ENCODE measurements at regions not wholly inside any gene's neighbourhood (a gene's known extent, or its start where the extent isn't known, plus 50 kb on each side); places are given as distances from the start of the nearest gene placed in this dataset.
"Not testable (repeated sequence)": the region's sequence is repeated elsewhere in the genome, so short reads cannot be mapped to it uniquely, and the experiment has no call there.

DNA sequence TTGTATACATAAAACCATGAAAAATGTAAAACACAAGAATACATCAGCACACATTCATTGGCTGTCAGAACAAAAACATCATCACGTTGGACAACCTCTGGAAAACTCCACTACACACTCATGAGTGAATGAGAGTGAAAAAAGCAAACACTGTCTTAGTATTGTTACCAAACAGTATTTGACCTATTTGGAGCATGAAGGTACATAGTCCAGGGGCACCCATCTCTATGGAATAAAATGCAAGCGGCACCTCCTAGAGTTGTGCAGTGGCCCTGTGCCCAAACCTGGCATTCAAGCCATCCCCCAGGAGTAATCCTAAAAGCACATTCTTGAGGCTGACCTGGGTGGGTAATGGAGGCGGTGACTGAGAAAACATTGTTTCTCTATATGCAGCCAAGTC lies 67.0 kb upstream of the SOD1 start:
- DNase-seq (ENCODE audit: extremely low read depth, insufficient read length), result no peak
- H3K4me3 ChIP-seq (replicated peaks; ENCODE audit: low read depth, low read length), result no peak overlapping the region
- TF ChIP-seq, protein P1, sequence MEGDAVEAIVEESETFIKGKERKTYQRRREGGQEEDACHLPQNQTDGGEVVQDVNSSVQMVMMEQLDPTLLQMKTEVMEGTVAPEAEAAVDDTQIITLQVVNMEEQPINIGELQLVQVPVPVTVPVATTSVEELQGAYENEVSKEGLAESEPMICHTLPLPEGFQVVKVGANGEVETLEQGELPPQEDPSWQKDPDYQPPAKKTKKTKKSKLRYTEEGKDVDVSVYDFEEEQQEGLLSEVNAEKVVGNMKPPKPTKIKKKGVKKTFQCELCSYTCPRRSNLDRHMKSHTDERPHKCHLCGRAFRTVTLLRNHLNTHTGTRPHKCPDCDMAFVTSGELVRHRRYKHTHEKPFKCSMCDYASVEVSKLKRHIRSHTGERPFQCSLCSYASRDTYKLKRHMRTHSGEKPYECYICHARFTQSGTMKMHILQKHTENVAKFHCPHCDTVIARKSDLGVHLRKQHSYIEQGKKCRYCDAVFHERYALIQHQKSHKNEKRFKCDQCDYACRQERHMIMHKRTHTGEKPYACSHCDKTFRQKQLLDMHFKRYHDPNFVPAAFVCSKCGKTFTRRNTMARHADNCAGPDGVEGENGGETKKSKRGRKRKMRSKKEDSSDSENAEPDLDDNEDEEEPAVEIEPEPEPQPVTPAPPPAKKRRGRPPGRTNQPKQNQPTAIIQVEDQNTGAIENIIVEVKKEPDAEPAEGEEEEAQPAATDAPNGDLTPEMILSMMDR (IDR thresholded peaks at IDR 0.05; ENCODE audit: insufficient read depth, low read length, poor library complexity, severe bottlenecking), result no peak
- no peaks in the 10 kb centered on the region for H3K36me3 ChIP-seq (ENCODE audit: control insufficient read depth, insufficient read depth, low read length)
- no peaks in the 10 kb centered on the region; the same call in 1 of the 2 replicates for H3K27me3 ChIP-seq (replicated peaks; ENCODE audit: control insufficient read depth, insufficient read depth, low read length)

DNA sequence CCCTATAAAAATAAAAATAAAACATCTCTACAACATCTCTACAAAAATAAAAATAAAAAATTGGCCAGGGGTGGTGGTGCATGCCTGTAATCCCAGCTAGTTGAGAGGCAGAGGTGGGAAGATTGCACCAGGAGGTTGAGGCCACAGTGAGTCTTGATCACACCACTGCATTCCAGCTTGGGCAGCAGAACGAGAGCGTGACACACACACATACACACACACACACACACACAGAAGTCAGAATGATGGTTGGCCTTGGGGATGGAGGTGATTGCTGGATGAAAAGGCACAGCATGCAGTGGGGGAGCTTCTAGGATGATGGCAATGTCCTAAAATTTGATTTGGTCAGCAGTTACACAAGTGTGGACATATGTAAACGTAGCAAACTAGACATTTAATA lies 69.7 kb upstream of the SOD1 start:
- Histone ChIP-seq H3K27me3 (replicated peaks; ENCODE audit: control insufficient read depth, insufficient read depth, low read length) (no peaks in the 10 kb centered on the region; the same call in 1 of the 2 replicates), H3K36me3 (ENCODE audit: control insufficient read depth, insufficient read depth, low read length) (no peaks in the 10 kb centered on the region), H3K4me3 (replicated peaks; ENCODE audit: low read depth, low read length) (no peak overlapping the region)
- TF ChIP-seq, protein P1 (IDR thresholded peaks at IDR 0.05; ENCODE audit: insufficient read depth, low read length, poor library complexity, severe bottlenecking), result no peak
- DNase-seq (ENCODE audit: extremely low read depth, insufficient read length), result no peak

DNA sequence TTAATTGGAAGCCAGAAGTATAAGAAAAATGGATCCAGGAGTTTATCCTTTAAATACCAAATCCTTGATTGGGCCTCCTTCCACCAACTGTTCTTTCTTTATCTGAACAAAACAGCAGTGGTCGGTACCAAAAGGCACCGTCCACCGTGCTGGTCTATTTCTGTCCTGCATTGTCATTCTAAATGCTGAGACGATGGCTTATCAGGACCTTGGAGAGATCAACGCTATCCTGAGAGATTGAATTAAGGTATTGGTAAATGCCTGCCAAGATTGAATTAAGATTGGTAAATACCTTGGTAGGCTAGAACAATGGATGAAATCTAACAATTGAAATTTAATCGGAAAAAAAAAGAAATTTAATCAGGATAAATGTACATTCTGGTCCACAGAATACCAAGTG lies 73.4 kb upstream of the SOD1 start:
- no peaks in the 10 kb centered on the region for H3K36me3 ChIP-seq (ENCODE audit: control insufficient read depth, insufficient read depth, low read length)
- TF ChIP-seq, protein P1 (IDR thresholded peaks at IDR 0.05; ENCODE audit: insufficient read depth, low read length, poor library complexity, severe bottlenecking), result no peak
- H3K4me3 ChIP-seq (replicated peaks; ENCODE audit: low read depth, low read length), result no peak overlapping the region
- H3K27me3 ChIP-seq (replicated peaks; ENCODE audit: control insufficient read depth, insufficient read depth, low read length), result no peaks in the 10 kb centered on the region
- no peak for DNase-seq (ENCODE audit: extremely low read depth, insufficient read length)

DNA sequence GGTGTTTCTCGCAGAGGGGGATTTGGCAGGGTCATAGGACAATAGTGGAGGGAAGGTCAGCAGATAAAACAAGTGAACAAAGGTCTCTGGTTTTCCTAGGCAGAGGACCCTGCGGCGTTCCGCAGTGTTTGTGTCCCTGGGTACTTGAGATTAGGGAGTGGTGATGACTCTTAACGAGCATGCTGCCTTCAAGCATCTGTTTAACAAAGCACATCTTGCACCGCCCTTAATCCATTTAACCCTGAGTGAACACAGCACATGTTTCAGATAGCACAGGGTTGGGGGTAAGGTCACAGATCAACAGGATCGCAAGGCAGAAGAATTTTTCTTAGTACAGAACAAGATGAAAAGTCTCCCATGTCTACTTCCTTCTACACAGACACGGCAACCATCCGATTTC lies 75.6 kb upstream of the SOD1 start:
- not testable (repeated sequence) for H3K36me3 ChIP-seq (ENCODE audit: control insufficient read depth, insufficient read depth, low read length); H3K4me3 ChIP-seq (replicated peaks; ENCODE audit: low read depth, low read length); DNase-seq (ENCODE audit: extremely low read depth, insufficient read length); H3K27me3 ChIP-seq (replicated peaks; ENCODE audit: control insufficient read depth, insufficient read depth, low read length)

DNA sequence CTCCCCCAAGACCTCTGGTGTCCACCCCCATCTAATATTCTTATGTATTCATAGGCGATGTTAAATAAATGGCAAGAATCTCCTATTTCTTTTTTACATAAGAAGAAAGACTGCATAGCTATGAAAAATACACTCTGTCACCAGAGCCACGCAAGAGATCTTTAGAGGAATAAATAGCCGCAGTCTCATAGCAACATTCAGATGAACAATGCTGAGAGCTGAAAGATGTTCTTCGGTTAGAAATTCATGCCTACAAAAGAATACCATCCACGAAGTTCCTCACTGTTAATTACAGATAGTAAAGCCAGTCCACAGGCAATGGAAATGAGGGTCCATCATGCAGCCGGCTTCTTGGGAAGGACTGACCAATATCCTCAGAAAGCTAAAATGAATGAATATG lies 76.0 kb upstream of the SOD1 start:
- no peak for DNase-seq (ENCODE audit: extremely low read depth, insufficient read length)
- no peaks in the 10 kb centered on the region for H3K36me3 ChIP-seq (ENCODE audit: control insufficient read depth, insufficient read depth, low read length)
- H3K4me3 ChIP-seq (replicated peaks; ENCODE audit: low read depth, low read length), result no peak overlapping the region
- H3K27me3 ChIP-seq (replicated peaks; ENCODE audit: control insufficient read depth, insufficient read depth, low read length), result no peaks in the 10 kb centered on the region
- TF ChIP-seq, protein P1 (IDR thresholded peaks at IDR 0.05; ENCODE audit: insufficient read depth, low read length, poor library complexity, severe bottlenecking), result no peak

DNA sequence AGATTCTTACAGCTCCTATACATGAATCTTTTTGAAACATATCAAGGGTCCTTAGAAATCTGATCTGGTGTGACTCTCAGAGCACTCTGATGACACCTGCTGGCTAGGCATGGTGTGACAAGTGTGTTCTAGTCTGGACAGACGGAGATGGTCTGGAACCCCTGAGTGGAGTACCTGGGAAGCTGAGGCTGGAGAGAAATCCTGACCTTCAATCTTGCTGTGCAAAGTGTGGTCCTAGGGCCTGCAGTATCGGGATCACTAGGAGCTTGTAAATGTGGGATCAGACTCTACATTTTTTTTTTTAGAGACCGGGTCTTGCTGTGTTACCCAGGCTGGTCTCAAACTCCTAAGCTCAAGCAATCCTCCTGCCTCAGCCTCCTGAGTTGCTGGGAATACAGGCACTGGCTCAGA lies 78.6 kb upstream of the SOD1 start:
- Histone ChIP-seq H3K27me3 (replicated peaks; ENCODE audit: control insufficient read depth, insufficient read depth, low read length) (no peaks in the 10 kb centered on the region), H3K4me3 (replicated peaks; ENCODE audit: low read depth, low read length) (no peak overlapping the region), H3K36me3 (ENCODE audit: control insufficient read depth, insufficient read depth, low read length) (no peaks in the 10 kb centered on the region)
- TF ChIP-seq, protein P1 (IDR thresholded peaks at IDR 0.05; ENCODE audit: insufficient read depth, low read length, poor library complexity, severe bottlenecking), result peak; percentile 83
- DNase-seq (ENCODE audit: extremely low read depth, insufficient read length), result no peak

Measured in GM06990 (cell line).